ENCODE measurements at regions not wholly inside any gene's neighbourhood (a gene's known extent, or its start where the extent isn't known, plus 50 kb on each side); places are given as distances from the start of the nearest gene placed in this dataset.
"Not testable (repeated sequence)": the region's sequence is repeated elsewhere in the genome, so short reads cannot be mapped to it uniquely, and the experiment has no call there.

DNA sequence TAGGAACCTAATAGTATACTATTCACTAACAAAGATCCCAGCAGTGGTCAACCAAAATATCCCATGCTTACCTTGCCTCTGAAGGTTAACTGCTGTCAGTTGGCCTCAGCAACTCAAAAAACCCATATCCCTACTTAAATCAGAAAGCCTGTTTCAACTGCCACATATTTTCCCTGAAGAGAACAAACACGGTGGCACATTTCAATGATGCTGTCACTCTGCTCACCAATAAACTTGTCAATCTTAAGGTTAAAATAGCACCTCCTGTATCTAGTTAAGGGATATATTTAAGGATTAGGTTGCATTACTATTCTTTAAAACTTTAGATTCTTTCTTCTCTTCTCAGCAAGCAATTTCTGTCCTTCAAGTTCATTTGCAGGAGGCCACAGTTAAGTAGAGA is 986.9 kb downstream of the CDH18 start:
- no peak for DNase-seq

DNA sequence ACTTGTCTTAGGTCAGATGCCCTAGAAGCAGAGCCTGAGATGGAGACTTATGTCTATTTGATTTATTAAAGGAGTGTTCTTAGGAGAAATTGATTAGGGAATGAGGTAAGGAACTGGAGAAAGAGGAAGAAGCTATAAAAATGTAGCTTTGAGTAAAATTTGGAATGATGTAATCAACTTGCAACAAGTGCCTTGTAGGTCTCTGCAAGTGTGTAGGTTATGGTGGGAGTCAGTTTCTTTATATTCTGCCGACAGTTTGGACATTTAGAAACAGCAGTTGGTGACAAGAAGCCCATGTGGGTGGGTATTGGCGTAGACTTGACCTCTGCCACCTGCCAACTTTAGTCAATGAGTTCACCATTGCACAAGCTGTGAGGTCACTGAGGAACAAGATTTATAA is 986.5 kb downstream of the CDH18 start:
- DNase-seq, result no peak

- no peak for DNase-seq
Observed at GRCh38 chr5:19002111-19002510, 985.9 kb downstream of the CDH18 start.

DNA sequence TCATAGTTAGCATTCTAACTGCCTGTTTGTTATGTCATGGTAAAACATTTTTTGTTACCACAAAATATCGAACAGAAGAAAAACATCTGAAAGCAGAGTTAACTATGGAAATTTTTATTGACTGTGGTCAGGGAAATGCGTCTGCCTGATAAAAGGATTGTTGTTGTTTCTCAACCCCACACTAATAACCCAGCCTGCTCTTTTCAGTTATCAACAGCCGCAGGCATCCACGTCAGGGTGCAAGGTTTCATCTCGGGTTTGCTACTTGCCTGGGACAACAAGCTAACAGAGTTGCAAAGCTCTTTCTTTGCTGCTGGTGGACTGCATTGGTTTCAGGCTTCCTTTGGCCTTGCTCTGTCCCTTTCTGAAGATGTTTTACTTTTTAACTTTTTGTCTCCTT is 969.2 kb downstream of the CDH18 start:
- no peak for DNase-seq

GRCh38 chr5:19031491-19031890 is 956.5 kb downstream of the CDH18 start:
- no peak for DNase-seq

DNA sequence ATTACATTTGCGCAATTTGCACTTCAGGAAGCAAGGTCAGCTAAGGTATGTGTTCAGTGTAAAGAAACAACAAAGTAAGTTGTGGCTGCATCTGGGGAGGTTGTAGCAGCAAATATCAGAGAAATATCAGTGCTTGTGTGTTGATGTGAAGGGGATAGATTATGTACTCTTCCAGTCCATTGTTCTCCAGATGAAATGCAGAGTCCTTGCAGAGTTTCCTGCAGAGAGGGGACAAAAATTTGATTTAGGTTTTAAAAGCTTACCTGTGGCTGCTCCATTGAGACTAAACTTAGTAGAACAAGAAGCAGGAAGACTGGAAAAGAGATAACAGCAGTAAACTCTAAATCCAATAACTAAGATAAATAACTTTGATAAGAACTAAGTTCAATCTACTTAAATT is 952.2 kb downstream of the CDH18 start:
- no peak for DNase-seq

- no peak for DNase-seq
Observed at GRCh38 chr5:19042106-19042505, 945.9 kb downstream of the CDH18 start.

GRCh38 chr5:19044311-19044710 is 943.7 kb downstream of the CDH18 start:
- no peak for DNase-seq

DNA sequence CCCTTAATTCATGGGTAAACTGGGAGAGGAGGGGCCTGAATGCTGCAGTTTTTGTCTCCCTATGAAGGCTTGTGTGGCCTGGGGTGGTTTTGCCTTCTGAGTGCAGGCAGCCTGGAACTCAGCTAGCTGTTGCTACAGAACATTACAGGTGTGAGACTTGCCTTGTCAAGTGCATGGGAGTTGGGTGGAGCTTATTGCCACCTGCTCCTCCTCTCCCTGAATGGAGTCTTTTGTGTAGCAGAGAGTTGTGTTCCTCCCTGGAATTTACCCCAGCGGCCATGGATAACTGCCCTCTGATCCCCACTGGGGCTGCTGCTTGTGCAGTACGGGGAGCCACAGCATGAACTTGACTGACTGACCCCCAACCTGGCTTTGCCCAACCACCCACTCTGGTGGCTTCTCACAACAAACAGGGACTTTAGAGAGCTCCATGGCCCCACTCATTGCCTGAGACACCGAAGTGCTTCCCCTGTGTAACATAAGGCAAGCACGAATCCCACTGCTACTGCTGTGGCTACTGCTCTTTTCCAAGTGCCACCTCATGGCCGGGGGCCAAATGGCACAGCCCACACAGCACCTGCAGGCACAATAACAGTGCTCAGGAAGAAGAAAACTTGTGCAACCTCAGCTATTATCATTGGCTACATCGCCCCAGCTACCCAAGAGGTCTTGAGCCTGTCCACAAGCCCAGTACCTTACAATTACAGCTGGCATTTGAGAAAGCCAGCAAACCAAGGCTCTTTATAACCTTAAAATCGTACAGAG is 942.9 kb downstream of the CDH18 start:
- DNase-seq, result no peak

DNA sequence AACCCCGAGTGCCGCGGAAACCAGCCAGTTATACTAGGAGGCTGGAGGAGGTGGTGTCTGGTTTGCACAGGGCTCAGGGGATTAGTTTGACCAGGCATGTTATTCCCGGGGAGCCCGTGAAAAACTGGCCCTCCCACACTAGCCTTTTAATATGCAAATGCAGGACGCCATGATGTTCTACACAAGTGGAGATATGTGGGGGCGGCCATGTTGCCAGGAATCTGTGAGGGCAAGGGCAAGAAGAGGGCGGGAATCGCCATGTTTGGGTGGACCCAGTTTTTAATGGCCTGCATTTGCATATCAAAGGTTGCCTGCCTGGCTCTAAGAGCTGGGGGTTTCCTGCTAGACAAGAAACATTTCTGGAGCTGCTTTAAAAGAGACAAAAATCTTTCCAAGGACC is 940.7 kb downstream of the CDH18 start:
- no peak for DNase-seq

- DNase-seq, result no peak
Observed at GRCh38 chr5:19048726-19049125, 939.3 kb downstream of the CDH18 start.

DNA sequence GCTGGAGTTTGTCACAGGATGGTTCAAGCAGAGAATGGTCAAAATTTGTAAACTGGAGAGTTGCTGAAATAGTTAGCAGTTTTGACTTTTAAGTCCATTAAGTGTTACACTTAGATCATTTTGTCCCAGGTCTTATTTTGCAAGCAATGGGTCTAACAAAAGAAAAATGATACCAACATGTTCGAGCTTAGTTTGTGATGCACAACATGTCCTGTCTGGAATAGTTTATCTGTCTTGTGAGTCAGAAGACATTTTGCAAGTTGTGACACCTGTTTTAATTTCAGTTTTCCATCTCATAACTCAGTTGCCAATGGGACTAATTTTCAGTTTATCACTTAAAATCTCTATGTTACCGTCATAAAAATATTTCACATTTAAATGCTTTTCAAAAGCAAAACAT is 929.8 kb downstream of the CDH18 start:
- no peak for DNase-seq

- no peak for DNase-seq
Observed at GRCh38 chr5:19064094-19064493, 923.9 kb downstream of the CDH18 start.

- DNase-seq, result no peak
Observed at GRCh38 chr5:19067741-19068140, 920.3 kb downstream of the CDH18 start.

GRCh38 chr5:19098434-19098833 is 889.6 kb downstream of the CDH18 start:
- no peak for DNase-seq

- no peak for DNase-seq
Observed at GRCh38 chr5:19099195-19099594, 888.8 kb downstream of the CDH18 start.

DNA sequence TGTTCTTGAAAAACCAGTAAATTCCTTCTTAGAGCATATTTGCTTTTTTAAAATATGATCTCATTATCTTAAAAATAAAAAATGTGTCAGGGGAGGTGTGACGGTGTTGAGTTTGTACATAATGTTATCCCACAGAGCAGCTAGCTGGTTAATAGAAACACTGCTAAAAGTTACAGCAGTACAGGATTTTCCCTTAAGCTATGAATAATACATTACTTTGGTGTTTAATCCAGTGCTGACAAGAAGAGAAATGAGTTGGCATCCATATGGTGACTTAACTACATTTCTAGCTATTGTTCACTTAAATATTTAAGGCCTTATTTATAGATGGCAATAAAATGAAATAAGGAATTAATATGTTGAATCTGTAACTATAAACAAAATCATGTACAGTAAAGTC is 883.1 kb downstream of the CDH18 start:
- no peak for DNase-seq

DNA sequence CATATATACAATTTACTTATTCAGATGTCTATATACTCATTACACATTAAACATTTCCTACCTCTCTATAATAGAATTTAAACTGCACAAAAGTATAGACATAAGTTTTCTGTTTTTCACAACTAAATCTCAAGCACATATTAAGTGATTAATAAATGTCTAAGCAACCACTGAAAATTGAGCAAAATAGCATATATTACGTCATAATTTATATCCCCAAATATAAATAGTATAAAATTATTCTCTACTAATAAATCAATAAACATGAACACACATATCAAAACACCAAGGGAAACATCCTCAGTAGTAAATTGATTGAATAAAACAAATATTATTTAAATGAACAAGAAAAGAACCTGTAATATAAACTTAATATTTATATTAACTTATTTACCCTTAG is 865.1 kb downstream of the CDH18 start:
- no peak for DNase-seq

GRCh38 chr5:19125956-19126713 is 861.9 kb downstream of the CDH18 start:
- no peak for DNase-seq

- DNase-seq, result no peak
Observed at GRCh38 chr5:19140276-19140675, 847.7 kb downstream of the CDH18 start.

DNA sequence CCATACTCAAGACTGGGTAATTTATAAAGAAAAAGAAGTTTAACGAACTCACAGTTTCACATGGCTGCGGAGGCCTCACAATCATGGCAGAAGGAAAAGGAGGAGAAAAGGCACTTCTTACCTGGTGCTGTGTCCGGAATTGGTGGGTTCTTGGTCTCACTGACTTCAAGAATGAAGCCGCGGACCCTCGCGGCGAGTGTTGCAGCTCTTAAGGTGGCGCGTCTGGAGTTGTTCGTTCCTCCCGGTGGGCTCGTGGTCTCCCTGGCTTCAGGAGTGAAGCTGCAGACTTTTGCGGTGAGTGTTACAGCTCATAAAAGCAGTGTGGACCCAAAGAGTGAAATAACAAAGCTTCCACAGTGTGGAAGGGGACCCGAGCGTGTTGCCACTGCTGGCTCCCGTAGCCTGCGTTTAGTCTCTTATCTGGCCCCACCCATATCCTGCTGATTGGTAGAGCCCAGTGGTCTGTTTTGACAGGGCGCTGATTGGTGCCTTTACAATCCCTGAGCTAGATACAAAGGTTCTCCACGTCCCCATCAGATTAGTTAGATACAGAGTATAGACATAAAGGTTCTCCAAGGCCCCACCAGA is 846.0 kb downstream of the CDH18 start:
- DNase-seq, result not testable (repeated sequence)

DNA sequence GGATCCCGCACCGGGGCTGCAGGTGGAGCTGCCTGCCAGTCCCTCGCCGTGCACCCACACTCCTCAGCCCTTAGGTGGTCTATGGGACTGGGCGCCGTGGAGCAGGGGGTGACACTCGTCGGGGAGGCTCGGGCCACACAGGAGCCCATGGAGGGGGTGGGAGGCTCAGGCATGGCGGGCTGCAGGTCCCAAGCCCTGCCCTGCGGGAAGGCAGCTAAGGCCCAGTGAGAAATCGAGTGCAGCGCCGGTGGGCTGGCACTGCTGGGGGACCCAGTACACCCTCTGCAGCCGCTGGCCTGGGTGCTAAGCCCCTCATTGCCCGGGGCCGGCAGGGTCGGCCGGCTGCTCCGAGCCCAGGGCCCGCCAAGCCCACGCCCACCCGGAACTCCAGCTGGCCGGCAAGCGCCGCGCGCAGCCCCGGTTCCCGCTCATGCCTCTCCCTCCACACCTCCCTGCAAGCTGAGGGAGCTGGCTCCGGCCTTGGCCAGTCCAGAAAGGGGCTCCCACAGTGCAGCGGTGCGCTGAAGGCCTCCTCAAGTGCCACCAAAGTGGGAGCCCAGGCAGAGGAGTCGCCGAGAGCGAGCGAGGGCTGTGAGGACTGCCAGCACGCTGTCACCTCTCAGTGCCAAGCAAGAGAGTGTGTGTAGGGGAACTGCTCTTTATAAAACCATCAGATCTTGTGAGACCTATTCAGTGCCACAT is 845.1 kb downstream of the CDH18 start:
- not testable (repeated sequence) for DNase-seq

- DNase-seq, result no peak
Observed at GRCh38 chr5:19143935-19144334, 844.1 kb downstream of the CDH18 start.

DNA sequence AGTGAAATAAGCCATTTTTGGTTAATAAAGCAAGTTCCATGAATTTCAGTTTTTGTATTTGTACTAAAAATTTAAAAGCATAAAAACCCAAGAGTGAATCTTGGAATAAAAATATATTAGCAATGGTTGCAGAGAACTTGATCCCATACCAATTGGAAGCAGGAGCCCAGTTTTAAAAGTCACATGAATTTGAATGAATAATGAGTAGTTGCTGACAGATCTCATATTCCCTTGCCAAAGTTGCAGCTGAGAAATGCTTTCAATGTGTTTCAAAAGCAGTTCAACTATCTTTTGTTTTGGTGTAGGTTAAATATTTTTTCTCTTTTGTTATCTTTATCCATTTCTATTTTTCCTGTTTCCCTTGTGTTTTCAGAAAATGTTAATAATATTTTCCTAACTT is 818.6 kb downstream of the CDH18 start:
- no peak for DNase-seq
